Natural killer cell treated with Interleukin-12 subunit alpha and Interleukin-12 subunit beta and Interleukin-15 and Interleukin-18, amount 100 ng/mL, for 72 hours (primary cell): ENCODE measurements at regions not wholly inside any gene's neighbourhood (a gene's known extent, or its start where the extent isn't known, plus 50 kb on each side); places are given as distances from the start of the nearest gene placed in this dataset.
"Not testable (repeated sequence)": the region's sequence is repeated elsewhere in the genome, so short reads cannot be mapped to it uniquely, and the experiment has no call there.

Source experiments
- ATAC-seq, 2 donors: fragments of 150-1000 bp; cut with Tn5 transposase in 1 of 2; sonication (Bioruptor Pico), chemical (Tn5 transposase) in 1 of 2; 2 replicates each; pipeline ENCODE4 v1.10.0; 2021
- DNase-seq: peaks from one replicate; pipeline ENCODE4 v3.0.0; 2022; ENCODE audit warnings: low spot score
- H3K27ac Mint-ChIP-seq, 2 donors: 1 replicate in 1 of 2; 2 replicates in 1 of 2; pipeline ENCODE4 v1.8.0; 2022; ENCODE audit warnings: mixed read lengths in 2 of 2, mild to moderate bottlenecking in 1 of 2, moderate library complexity in 1 of 2
- H3K27me3 Mint-ChIP-seq, 2 donors: 1 replicate in 1 of 2; 2 replicates in 1 of 2; pipeline ENCODE4 v1.8.0; 2022; ENCODE audit warnings: mixed read lengths in 2 of 2
- H3K36me3 Mint-ChIP-seq: one replicate; pipeline ENCODE4 v1.8.0; 2022; ENCODE audit warnings: mixed read lengths
- H3K4me1 Mint-ChIP-seq, 2 donors: 1 replicate in 1 of 2; 2 replicates in 1 of 2; pipeline ENCODE4 v1.8.0; 2022; ENCODE audit warnings: low read depth in 2 of 2, mixed read lengths in 2 of 2, mild to moderate bottlenecking in 1 of 2
- H3K4me3 Mint-ChIP-seq: one replicate; pipeline ENCODE4 v1.8.0; 2022; ENCODE audit warnings: mixed read lengths
- H3K9me3 Mint-ChIP-seq: 2 replicates; pipeline ENCODE4 v1.8.0; 2022; ENCODE audit warnings: mixed read lengths

- H3K9me3 Mint-ChIP-seq = no peaks in the 10 kb centered on the region
- ATAC-seq (peak in 1 of 2 donors; percentile 36), DNase-seq (no peak)
- H3K27me3 Mint-ChIP-seq = peaks cover 38 to 58% of the 10 kb centered on the region in 2 donors
- H3K4me1 Mint-ChIP-seq = no peaks in the 10 kb centered on the region
- no peak overlapping the region for H3K27ac Mint-ChIP-seq
- H3K36me3 Mint-ChIP-seq = no peaks in the 10 kb centered on the region
- H3K4me3 Mint-ChIP-seq = no peak overlapping the region
These were observed 148.5 kb downstream of the LY86 start for GRCh38 chr6:6736791-6737654.

DNA sequence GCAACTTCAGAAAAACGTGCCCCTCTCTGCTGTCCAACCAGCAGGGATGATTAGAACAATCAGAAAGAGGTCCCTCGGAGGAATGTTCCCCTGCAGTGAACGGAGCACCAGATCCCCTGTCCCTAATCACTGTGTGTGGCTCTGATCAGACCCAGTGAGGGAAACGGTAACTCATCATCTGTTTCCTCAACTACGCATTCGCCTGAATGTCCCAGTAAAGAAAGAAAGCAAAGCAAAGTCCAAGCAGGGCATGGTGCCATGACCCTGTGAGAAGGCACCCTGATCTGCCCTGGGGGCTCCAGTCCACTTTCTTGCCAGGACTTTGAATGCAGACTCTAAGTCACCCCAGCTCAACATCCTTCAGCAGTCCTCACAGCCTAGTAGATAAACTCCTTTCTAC lies 149.2 kb downstream of the LY86 start:
- Mint-ChIP-seq H3K4me1 (no peaks in the 10 kb centered on the region), H3K36me3 (no peaks in the 10 kb centered on the region), H3K27ac (no peak overlapping the region), H3K27me3 (peaks cover 38 to 56% of the 10 kb centered on the region in 2 donors), H3K9me3 (no peaks in the 10 kb centered on the region), H3K4me3 (no peak overlapping the region)
- DNase-seq (no peak), ATAC-seq (no peak)

GRCh38 chr6:6738108-6738507 lies 149.6 kb downstream of the LY86 start:
- Mint-ChIP-seq H3K36me3 (no peaks in the 10 kb centered on the region), H3K4me1 (no peaks in the 10 kb centered on the region), H3K27ac (no peak overlapping the region), H3K9me3 (no peaks in the 10 kb centered on the region), H3K27me3 (peaks cover 35 to 51% of the 10 kb centered on the region in 2 donors), H3K4me3 (no peak overlapping the region)
- DNase-seq (no peak), ATAC-seq (no peak)

DNA sequence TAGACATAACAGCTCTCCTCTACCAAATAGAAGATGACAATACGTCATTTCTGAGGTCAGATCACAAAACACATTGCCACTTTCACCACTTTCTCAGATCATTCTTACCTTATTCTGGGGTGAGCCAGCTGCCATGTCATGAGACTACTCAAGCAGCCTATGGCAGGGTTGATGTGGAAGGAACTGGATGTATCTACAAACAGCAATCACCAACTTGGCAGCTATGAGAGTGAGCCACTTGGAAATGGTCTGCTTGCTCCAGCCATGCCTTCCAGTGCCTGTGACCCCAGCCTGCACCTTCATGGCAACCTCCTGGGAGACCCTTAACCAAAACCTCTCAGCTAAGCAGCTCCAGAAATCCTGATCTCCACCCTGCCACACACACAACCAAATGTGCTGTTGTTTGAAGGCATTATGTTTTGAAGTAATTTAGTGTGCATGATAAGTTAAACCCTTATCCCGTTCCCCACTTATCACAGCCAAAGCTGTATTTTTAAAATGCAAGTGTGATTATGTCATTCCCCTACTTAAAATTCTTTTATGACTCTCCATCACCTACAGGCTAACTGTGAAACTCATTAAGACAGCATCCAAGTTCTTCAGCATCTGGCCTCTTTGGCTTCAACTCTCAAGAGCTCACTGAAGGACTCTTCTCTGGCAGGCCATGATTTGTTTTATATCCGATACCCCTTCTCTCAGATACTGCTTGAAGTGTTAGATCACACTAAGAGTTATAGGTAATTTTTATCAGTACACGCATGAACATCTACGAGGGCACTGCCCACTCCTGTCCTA lies 150.6 kb downstream of the LY86 start:
- Mint-ChIP-seq H3K4me1 (no peaks in the 10 kb centered on the region), H3K4me3 (no peak overlapping the region), H3K27me3 (peaks cover 29 to 42% of the 10 kb centered on the region in 2 donors), H3K9me3 (no peaks in the 10 kb centered on the region), H3K36me3 (no peaks in the 10 kb centered on the region), H3K27ac (no peak overlapping the region)
- ATAC-seq (no peak), DNase-seq (no peak)

DNA sequence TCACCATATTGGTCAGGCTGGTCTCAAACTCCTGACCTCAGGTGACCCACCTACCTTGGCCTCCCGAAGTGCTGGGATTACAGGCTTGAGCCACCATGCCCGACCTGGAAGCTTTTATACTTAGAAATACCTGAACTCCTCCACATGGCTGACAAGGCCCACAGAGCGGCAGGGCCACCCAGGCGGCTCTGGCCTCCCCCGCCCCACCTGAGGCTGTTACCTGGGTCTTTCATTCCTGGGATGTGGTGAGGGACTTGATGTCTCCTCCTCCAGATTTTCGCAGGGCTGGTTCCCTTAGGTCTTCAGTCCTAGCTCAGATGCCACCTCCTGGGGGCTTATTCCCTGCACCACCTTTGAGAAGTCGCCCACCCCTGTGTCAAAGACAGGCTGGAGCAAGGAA lies 152.1 kb downstream of the LY86 start:
- H3K27me3 Mint-ChIP-seq = peaks cover 23 to 29% of the 10 kb centered on the region in 2 donors
- no peaks in the 10 kb centered on the region for H3K36me3 Mint-ChIP-seq
- H3K27ac Mint-ChIP-seq = no peak overlapping the region
- H3K4me1 Mint-ChIP-seq = no peaks in the 10 kb centered on the region
- H3K4me3 Mint-ChIP-seq = no peak overlapping the region
- ATAC-seq = no peak
- DNase-seq = no peak
- no peaks in the 10 kb centered on the region for H3K9me3 Mint-ChIP-seq

- H3K4me3 Mint-ChIP-seq = no peak overlapping the region
- H3K9me3 Mint-ChIP-seq = no peaks in the 10 kb centered on the region
- DNase-seq (no peak), ATAC-seq (no peak)
- no peaks in the 10 kb centered on the region for H3K4me1 Mint-ChIP-seq
- H3K27me3 Mint-ChIP-seq = peaks cover 19 to 24% of the 10 kb centered on the region in 2 donors
- no peak overlapping the region for H3K27ac Mint-ChIP-seq
- no peaks in the 10 kb centered on the region for H3K36me3 Mint-ChIP-seq
These were observed 152.7 kb downstream of the LY86 start for GRCh38 chr6:6741264-6741663.

GRCh38 chr6:6742535-6742934 lies 154.0 kb downstream of the LY86 start:
- peaks cover 22 to 30% of the 10 kb centered on the region in 2 donors for H3K27me3 Mint-ChIP-seq
- H3K4me3 Mint-ChIP-seq = no peak overlapping the region
- no peak for DNase-seq

GRCh38 chr6:6744551-6744950 lies 156.0 kb downstream of the LY86 start:
- H3K4me3 Mint-ChIP-seq = no peak overlapping the region
- no peak for DNase-seq

More at GRCh38 chr6:6742535-6742934, 154.0 kb downstream of the LY86 start:
- H3K9me3 Mint-ChIP-seq = no peaks in the 10 kb centered on the region
- H3K27ac Mint-ChIP-seq = no peak overlapping the region
- no peaks in the 10 kb centered on the region for H3K36me3 Mint-ChIP-seq
- H3K4me1 Mint-ChIP-seq = no peaks in the 10 kb centered on the region
- no peak for ATAC-seq

DNA sequence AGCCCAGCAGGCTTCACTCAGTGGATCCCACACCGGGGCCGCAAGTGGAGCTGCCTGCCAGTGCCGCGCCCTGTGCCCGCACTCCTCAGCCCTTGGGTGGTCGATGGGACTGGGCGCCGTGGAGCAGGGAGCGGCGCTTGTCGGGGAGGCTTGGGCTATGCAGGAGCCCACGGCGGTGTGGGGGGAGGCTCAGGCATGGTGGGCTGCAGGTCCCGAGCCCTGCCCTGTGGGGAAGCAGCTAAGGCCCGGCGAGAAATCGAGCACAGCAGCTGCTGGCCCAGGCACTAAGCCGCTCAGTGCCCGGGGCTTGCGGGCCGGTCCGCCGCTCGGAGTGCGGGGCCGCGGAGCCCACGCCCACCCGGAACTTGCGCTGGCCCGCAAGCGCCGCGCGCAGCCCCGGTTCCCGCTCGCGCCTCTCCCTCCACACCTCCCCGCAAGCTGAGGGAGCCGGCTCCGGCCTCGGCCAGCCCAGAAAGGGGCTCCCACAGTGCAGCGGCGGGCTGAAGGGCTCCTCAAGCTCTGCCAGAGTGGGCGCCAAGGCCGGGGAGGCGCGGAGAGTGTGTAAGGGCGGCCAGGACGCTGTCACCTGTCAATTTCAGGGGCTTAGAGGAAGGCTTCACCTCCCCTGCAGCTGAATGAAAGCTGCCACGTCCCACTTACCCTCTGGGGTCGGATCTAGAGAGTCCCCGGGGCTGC lies 157.3 kb downstream of the LY86 start:
- H3K9me3 Mint-ChIP-seq, ATAC-seq, H3K4me3 Mint-ChIP-seq, H3K27ac Mint-ChIP-seq, H3K36me3 Mint-ChIP-seq, H3K4me1 Mint-ChIP-seq, DNase-seq: not testable (repeated sequence)
- H3K27me3 Mint-ChIP-seq = peaks cover 10% of the 10 kb centered on the region in 2 donors

More at GRCh38 chr6:6744551-6744950, 156.0 kb downstream of the LY86 start:
- no peak for ATAC-seq
- Mint-ChIP-seq H3K36me3 (no peaks in the 10 kb centered on the region), H3K27me3 (peaks cover 7 to 11% of the 10 kb centered on the region in 2 donors), H3K9me3 (no peaks in the 10 kb centered on the region), H3K27ac (no peak overlapping the region), H3K4me1 (no peaks in the 10 kb centered on the region)

DNA sequence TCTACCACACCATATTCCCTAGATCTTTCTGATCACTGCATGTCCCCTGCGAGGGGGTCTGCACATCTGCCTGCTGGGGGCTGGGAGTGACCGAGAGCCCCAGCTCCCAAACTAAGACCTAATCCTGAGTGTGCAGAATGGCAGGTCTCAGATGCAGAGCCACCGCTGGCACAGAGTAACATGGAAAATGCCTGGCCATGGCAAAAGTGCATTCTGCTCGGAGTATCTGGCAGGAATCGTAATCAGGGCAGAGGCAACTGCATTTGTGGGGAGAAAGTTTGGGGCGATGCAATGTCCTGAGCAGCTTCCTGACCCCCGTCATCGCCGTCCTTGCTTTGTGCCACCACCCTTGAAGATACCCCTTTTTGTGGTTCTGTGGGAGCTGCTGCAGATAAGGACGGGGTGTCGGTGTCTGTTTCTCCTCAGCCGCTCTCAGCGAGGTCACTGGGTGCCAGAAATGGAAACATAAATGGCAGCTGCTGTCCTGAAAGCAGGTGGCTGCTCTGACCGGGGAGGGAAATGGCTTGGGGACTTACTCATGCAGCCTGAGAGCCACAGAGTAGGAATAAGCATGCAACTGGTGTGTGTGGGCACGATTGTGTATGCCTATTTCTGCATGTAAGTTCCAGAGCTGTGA lies 157.9 kb downstream of the LY86 start:
- ATAC-seq (no peak), DNase-seq (no peak)
- H3K9me3 Mint-ChIP-seq = no peaks in the 10 kb centered on the region
- peaks cover 0 to 3% of the 10 kb centered on the region in 2 donors for H3K4me1 Mint-ChIP-seq
- peaks cover 10 to 13% of the 10 kb centered on the region in 2 donors for H3K27me3 Mint-ChIP-seq
- no peak overlapping the region for H3K27ac Mint-ChIP-seq
- H3K36me3 Mint-ChIP-seq = no peaks in the 10 kb centered on the region
- no peak overlapping the region for H3K4me3 Mint-ChIP-seq

DNA sequence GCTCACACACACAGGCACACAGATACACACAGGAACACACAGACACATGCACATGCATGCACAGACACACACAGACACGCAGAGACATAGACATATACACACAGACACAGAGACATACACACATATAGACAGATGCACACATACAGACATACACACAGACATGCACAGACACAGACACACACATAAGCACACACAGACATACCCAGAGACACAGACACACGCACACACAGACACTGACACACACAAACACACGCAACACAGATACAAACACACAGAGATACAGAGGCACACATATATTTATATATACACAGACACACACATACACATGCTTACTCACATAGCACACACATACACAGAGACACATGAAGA lies 158.4 kb downstream of the LY86 start:
- peaks cover 10 to 13% of the 10 kb centered on the region in 2 donors for H3K27me3 Mint-ChIP-seq

DNA sequence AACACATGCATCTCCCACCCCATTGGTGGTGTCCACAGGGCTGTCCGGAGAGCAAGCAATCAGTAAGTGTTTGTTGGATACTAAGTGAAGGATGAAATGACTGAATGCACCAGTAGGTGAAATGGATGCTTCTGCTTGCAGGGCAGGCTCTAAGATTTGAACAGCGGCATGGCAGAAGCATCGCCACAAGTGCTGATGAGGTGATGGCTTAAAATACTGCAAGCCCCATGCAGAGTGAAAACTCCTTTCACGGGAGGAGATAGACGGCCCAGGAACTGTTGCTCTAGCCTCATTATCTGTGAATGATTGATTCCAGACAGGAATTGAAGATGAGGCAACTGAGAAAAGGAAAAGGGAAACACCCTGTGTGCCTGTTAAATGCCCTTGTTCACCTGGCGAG lies 158.9 kb downstream of the LY86 start:
- Mint-ChIP-seq H3K4me1 (peaks cover 0 to 3% of the 10 kb centered on the region in 2 donors), H3K27me3 (peaks cover 10 to 13% of the 10 kb centered on the region in 2 donors), H3K36me3 (no peaks in the 10 kb centered on the region), H3K4me3 (no peak overlapping the region), H3K27ac (no peak overlapping the region), H3K9me3 (no peaks in the 10 kb centered on the region)
- no peak for DNase-seq
- no peak for ATAC-seq

More for the DNA sequence above, 158.4 kb downstream of the LY86 start:
- H3K4me1 Mint-ChIP-seq = peaks cover 0 to 3% of the 10 kb centered on the region in 2 donors
- H3K36me3 Mint-ChIP-seq = no peaks in the 10 kb centered on the region
- H3K4me3 Mint-ChIP-seq = no peak overlapping the region
- DNase-seq (no peak), ATAC-seq (peak in 1 of 2 donors; percentile 20)
- no peak overlapping the region for H3K27ac Mint-ChIP-seq
- H3K9me3 Mint-ChIP-seq = no peaks in the 10 kb centered on the region

DNA sequence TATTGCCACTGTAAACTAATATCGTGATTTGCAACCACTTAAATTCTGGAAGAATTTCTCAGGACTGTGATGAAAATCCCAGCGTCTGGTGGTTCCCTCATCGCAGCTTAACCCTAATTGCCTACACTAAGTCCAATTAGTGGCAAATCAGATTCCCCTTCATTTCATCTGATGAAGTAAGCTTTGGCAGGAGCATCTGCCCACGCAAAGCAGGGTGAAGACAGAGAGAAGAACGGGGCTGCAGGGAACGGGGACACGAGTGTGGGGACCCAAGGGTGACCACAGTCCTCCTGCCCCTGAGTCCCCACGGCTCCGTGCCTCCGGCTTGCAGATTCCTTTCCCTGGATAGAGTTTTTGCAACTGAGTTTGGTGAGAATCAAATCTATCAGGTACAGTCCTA lies 159.5 kb downstream of the LY86 start:
- Mint-ChIP-seq H3K4me1 (peaks cover 0 to 3% of the 10 kb centered on the region in 2 donors), H3K27ac (no peak overlapping the region), H3K27me3 (peaks cover 10 to 13% of the 10 kb centered on the region in 2 donors), H3K4me3 (no peak overlapping the region), H3K36me3 (no peaks in the 10 kb centered on the region), H3K9me3 (no peaks in the 10 kb centered on the region)
- ATAC-seq (no peak), DNase-seq (no peak)
